HCT116 (cell line): ENCODE measurements at regions not wholly inside any gene's neighbourhood (a gene's known extent, or its start where the extent isn't known, plus 50 kb on each side); places are given as distances from the start of the nearest gene placed in this dataset.

Experiments used
- EZH2 ChIP-seq: fragments of 200-600 bp; sonication (generic); IDR thresholded peaks from 2 replicates; pipeline ENCODE4 v1.6.1; 2017; ENCODE audit warnings: antibody characterized with exemption, mixed run types
- EZH2phosphoT487 ChIP-seq: fragments of 200-600 bp; IDR thresholded peaks from 2 replicates; pipeline ENCODE4 v1.6.1; 2018; ENCODE audit warnings: antibody characterized with exemption, borderline replicate concordance
- FOSL1 ChIP-seq: IDR thresholded peaks from 2 replicates; pipeline ENCODE4 v1.6.1; 2012; ENCODE audit warnings: low read depth
- POLR2A ChIP-seq: IDR thresholded peaks from 2 replicates; pipeline ENCODE4 v1.7.0; 2011; ENCODE audit warnings: borderline replicate concordance; ENCODE audit not compliant: insufficient read depth, insufficient read length; ENCODE audit errors: extremely low read depth
- POLR2AphosphoS5 ChIP-seq: IDR thresholded peaks from 2 replicates; pipeline ENCODE4 v1.6.1; 2011; ENCODE audit warnings: mild to moderate bottlenecking, low read depth, low read length, moderate library complexity
- RAD21 ChIP-seq: IDR thresholded peaks from 2 replicates; pipeline ENCODE4 v1.6.1; 2012; ENCODE audit warnings: low read depth, mild to moderate bottlenecking
- SP1 ChIP-seq: IDR thresholded peaks from 2 replicates; pipeline ENCODE4 v1.6.1; 2012; ENCODE audit warnings: low read depth
- YY1 ChIP-seq: IDR thresholded peaks from 2 replicates; pipeline ENCODE4 v1.6.1; 2011; ENCODE audit warnings: low read length, low read depth, moderate library complexity, mild to moderate bottlenecking; ENCODE audit not compliant: insufficient replicate concordance; ENCODE audit errors: extremely low read depth
- ZNF274 ChIP-seq: fragments of 200-500 bp; sonication (Bioruptor generic); IDR thresholded peaks from 2 replicates; pipeline ENCODE4 v1.6.1; 2014; ENCODE audit warnings: mild to moderate bottlenecking, low read depth, low read length, inconsistent platforms
- TF ChIP-seq, protein P1 (sequence below), 3 experiments: fragments of 200-600 bp in 1 of 3; sonication (generic) in 1 of 3; IDR thresholded peaks in 2 of 3; conservative IDR thresholded peaks in 1 of 3; 2 replicates each; pipeline ENCODE4 v1.5.1; 2012 to 2017; ENCODE audit warnings: low read depth in 2 of 3, low read length in 2 of 3, antibody characterized with exemption in 1 of 3, borderline replicate concordance in 1 of 3, control low read depth in 1 of 3, mild to moderate bottlenecking in 1 of 3, mixed read lengths in 1 of 3, mixed run types in 1 of 3, moderate library complexity in 1 of 3; ENCODE audit not compliant: insufficient read depth in 1 of 3
- TF ChIP-seq, protein P2 (sequence below): IDR thresholded peaks from 2 replicates; pipeline ENCODE4 v1.6.1; 2012
- TF ChIP-seq, protein P3 (sequence below): IDR thresholded peaks from 2 replicates; pipeline ENCODE4 v1.6.1; 2012
- TF ChIP-seq, protein P4 (sequence below): IDR thresholded peaks from 2 replicates; pipeline ENCODE4 v1.6.1; 2012; ENCODE audit warnings: low read depth

DNA sequence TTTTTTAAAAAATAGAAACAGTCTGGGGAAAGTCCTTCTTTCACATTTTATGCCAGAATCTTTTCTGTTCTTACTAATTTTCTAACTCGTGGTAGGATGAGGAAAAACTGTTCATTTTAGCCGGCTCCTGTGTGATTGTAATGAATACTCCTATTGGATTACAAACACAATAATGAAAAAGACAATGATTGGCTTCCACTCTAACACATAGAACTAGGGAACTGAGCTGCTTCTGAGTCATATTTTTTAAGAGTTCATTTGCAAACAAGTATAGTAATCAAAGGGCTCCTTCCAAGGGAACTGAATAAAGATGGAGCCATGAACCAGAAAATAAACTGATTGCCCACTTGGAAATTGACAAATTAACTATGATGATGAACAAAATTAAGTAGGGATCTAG is 265.3 kb upstream of the TCF21 start:
- TF ChIP-seq, protein P1, sequence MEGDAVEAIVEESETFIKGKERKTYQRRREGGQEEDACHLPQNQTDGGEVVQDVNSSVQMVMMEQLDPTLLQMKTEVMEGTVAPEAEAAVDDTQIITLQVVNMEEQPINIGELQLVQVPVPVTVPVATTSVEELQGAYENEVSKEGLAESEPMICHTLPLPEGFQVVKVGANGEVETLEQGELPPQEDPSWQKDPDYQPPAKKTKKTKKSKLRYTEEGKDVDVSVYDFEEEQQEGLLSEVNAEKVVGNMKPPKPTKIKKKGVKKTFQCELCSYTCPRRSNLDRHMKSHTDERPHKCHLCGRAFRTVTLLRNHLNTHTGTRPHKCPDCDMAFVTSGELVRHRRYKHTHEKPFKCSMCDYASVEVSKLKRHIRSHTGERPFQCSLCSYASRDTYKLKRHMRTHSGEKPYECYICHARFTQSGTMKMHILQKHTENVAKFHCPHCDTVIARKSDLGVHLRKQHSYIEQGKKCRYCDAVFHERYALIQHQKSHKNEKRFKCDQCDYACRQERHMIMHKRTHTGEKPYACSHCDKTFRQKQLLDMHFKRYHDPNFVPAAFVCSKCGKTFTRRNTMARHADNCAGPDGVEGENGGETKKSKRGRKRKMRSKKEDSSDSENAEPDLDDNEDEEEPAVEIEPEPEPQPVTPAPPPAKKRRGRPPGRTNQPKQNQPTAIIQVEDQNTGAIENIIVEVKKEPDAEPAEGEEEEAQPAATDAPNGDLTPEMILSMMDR (IDR thresholded peaks at IDR 0.05 in 2 of 3, conservative IDR thresholded peaks at IDR 0.05 in 1 of 3; ENCODE audit: borderline replicate concordance in 1 of 3, insufficient read depth in 1 of 3, low read depth in 2 of 3, low read length in 2 of 3), result no peak
- TF ChIP-seq POLR2AphosphoS5 (no peak), RAD21 (no peak), EZH2 (no peak), EZH2phosphoT487 (no peak), POLR2A (no peak), SP1 (no peak), YY1 (no peak), FOSL1 (no peak), ZNF274 (no peak)
- TF ChIP-seq, protein P2, sequence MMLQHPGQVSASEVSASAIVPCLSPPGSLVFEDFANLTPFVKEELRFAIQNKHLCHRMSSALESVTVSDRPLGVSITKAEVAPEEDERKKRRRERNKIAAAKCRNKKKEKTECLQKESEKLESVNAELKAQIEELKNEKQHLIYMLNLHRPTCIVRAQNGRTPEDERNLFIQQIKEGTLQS, result no peak
- TF ChIP-seq, protein P3, sequence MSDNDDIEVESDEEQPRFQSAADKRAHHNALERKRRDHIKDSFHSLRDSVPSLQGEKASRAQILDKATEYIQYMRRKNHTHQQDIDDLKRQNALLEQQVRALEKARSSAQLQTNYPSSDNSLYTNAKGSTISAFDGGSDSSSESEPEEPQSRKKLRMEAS, result no peak
- TF ChIP-seq, protein P4, sequence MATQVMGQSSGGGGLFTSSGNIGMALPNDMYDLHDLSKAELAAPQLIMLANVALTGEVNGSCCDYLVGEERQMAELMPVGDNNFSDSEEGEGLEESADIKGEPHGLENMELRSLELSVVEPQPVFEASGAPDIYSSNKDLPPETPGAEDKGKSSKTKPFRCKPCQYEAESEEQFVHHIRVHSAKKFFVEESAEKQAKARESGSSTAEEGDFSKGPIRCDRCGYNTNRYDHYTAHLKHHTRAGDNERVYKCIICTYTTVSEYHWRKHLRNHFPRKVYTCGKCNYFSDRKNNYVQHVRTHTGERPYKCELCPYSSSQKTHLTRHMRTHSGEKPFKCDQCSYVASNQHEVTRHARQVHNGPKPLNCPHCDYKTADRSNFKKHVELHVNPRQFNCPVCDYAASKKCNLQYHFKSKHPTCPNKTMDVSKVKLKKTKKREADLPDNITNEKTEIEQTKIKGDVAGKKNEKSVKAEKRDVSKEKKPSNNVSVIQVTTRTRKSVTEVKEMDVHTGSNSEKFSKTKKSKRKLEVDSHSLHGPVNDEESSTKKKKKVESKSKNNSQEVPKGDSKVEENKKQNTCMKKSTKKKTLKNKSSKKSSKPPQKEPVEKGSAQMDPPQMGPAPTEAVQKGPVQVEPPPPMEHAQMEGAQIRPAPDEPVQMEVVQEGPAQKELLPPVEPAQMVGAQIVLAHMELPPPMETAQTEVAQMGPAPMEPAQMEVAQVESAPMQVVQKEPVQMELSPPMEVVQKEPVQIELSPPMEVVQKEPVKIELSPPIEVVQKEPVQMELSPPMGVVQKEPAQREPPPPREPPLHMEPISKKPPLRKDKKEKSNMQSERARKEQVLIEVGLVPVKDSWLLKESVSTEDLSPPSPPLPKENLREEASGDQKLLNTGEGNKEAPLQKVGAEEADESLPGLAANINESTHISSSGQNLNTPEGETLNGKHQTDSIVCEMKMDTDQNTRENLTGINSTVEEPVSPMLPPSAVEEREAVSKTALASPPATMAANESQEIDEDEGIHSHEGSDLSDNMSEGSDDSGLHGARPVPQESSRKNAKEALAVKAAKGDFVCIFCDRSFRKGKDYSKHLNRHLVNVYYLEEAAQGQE, result no peak
